ENCODE measurements at regions not wholly inside any gene's neighbourhood (a gene's known extent, or its start where the extent isn't known, plus 50 kb on each side); places are given as distances from the start of the nearest gene placed in this dataset.

- Histone ChIP-seq H3K4me1 (ENCODE audit: insufficient read depth, low read length) (no peaks in the 10 kb centered on the region), H3K27me3 (ENCODE audit: insufficient read depth, low read length, poor library complexity) (no peaks in the 10 kb centered on the region), H3K9me3 (ENCODE audit: insufficient read depth, low read length, severe bottlenecking) (no peaks in the 10 kb centered on the region), H3K36me3 (ENCODE audit: insufficient read depth, low read length) (no peaks in the 10 kb centered on the region), H3K9ac (ENCODE audit: low read depth, low read length) (no peak overlapping the region), H3K79me2 (ENCODE audit: insufficient read depth, low read length) (no peaks in the 10 kb centered on the region), H3K4me2 (ENCODE audit: insufficient read depth, low read length) (no peak overlapping the region), H3K4me3 (ENCODE audit: low read depth in 1 of 2, low read length in 2 of 2) (no peak overlapping the region), H4K20me1 (ENCODE audit: insufficient read depth, low read length) (no peaks in the 10 kb centered on the region), H2AFZ (ENCODE audit: low read depth, low read length) (no peak overlapping the region), H3K27ac (ENCODE audit: low read length) (no peak overlapping the region)
- TF ChIP-seq CTCF (IDR thresholded peaks at IDR 0.05; ENCODE audit: borderline replicate concordance, extremely low read depth, low read length, poor library complexity, severe bottlenecking) (no peak), EZH2 (IDR thresholded peaks at IDR 0.05; ENCODE audit: borderline replicate concordance, low read depth, low read length, severe bottlenecking) (no peak)
- DNase-seq, result no peak
- no peak for ATAC-seq (ENCODE audit: insufficient read depth, low read depth)
Observed at GRCh38 chr2:12807907-12808810, 91.4 kb downstream of the TRIB2 start.

GRCh38 chr2:12809526-12809925 lies 92.8 kb downstream of the TRIB2 start:
- no peaks in the 10 kb centered on the region for H3K4me1 ChIP-seq (ENCODE audit: insufficient read depth, low read length)
- no peak overlapping the region for H2AFZ ChIP-seq (ENCODE audit: low read depth, low read length)
- H3K27ac ChIP-seq (ENCODE audit: low read length), result no peak overlapping the region
- H3K4me3 ChIP-seq (ENCODE audit: low read depth in 1 of 2, low read length in 2 of 2), result no peak overlapping the region
- no peaks in the 10 kb centered on the region for H4K20me1 ChIP-seq (ENCODE audit: insufficient read depth, low read length)
- H3K36me3 ChIP-seq (ENCODE audit: insufficient read depth, low read length), result no peaks in the 10 kb centered on the region
- H3K9me3 ChIP-seq (ENCODE audit: insufficient read depth, low read length, severe bottlenecking), result no peaks in the 10 kb centered on the region
- no peaks in the 10 kb centered on the region for H3K27me3 ChIP-seq (ENCODE audit: insufficient read depth, low read length, poor library complexity)
- TF ChIP-seq CTCF (IDR thresholded peaks at IDR 0.05; ENCODE audit: borderline replicate concordance, extremely low read depth, low read length, poor library complexity, severe bottlenecking) (no peak), EZH2 (IDR thresholded peaks at IDR 0.05; ENCODE audit: borderline replicate concordance, low read depth, low read length, severe bottlenecking) (no peak)
- no peak overlapping the region for H3K9ac ChIP-seq (ENCODE audit: low read depth, low read length)
- H3K79me2 ChIP-seq (ENCODE audit: insufficient read depth, low read length), result no peaks in the 10 kb centered on the region
- DNase-seq (no peak), ATAC-seq (ENCODE audit: insufficient read depth, low read depth) (no peak)
- no peak overlapping the region for H3K4me2 ChIP-seq (ENCODE audit: insufficient read depth, low read length)

- H3K4me3 ChIP-seq (ENCODE audit: low read depth in 1 of 2, low read length in 2 of 2), result no peak overlapping the region
- TF ChIP-seq EZH2 (IDR thresholded peaks at IDR 0.05; ENCODE audit: borderline replicate concordance, low read depth, low read length, severe bottlenecking), result no peak
- TF ChIP-seq CTCF (IDR thresholded peaks at IDR 0.05; ENCODE audit: borderline replicate concordance, extremely low read depth, low read length, poor library complexity, severe bottlenecking), result no peak
- H2AFZ ChIP-seq (ENCODE audit: low read depth, low read length), result no peak overlapping the region
- H4K20me1 ChIP-seq (ENCODE audit: insufficient read depth, low read length), result no peaks in the 10 kb centered on the region
- DNase-seq, result no peak
- H3K27me3 ChIP-seq (ENCODE audit: insufficient read depth, low read length, poor library complexity), result no peaks in the 10 kb centered on the region
- no peak overlapping the region for H3K9ac ChIP-seq (ENCODE audit: low read depth, low read length)
- no peaks in the 10 kb centered on the region for H3K4me1 ChIP-seq (ENCODE audit: insufficient read depth, low read length)
- no peaks in the 10 kb centered on the region for H3K79me2 ChIP-seq (ENCODE audit: insufficient read depth, low read length)
- H3K4me2 ChIP-seq (ENCODE audit: insufficient read depth, low read length), result no peak overlapping the region
- no peak for ATAC-seq (ENCODE audit: insufficient read depth, low read depth)
- no peak overlapping the region for H3K27ac ChIP-seq (ENCODE audit: low read length)
- H3K36me3 ChIP-seq (ENCODE audit: insufficient read depth, low read length), result no peaks in the 10 kb centered on the region
- H3K9me3 ChIP-seq (ENCODE audit: insufficient read depth, low read length, severe bottlenecking), result no peaks in the 10 kb centered on the region
Observed at GRCh38 chr2:12811916-12812315, 95.2 kb downstream of the TRIB2 start.
